Lower leg skin (tissue), 3 donors: ENCODE measurements at regions not wholly inside any gene's neighbourhood (a gene's known extent, or its start where the extent isn't known, plus 50 kb on each side); places are given as distances from the start of the nearest gene placed in this dataset.

Experiments used
- POLR2A ChIP-seq, 2 donors: fragments of 450-650 bp; IDR thresholded peaks; one replicate each; pipeline ENCODE4 v1.6.1; 2016 to 2017; ENCODE audit warnings: antibody characterized with exemption in 2 of 2, mild to moderate bottlenecking in 1 of 2, moderate library complexity in 1 of 2
- TF ChIP-seq, protein P1 (sequence below), 3 donors: fragments of 450-650 bp; IDR thresholded peaks; one replicate each; pipeline ENCODE4 v1.5.1; 2016; ENCODE audit warnings: antibody characterized with exemption in 3 of 3, mild to moderate bottlenecking in 3 of 3, moderate library complexity in 2 of 3

DNA sequence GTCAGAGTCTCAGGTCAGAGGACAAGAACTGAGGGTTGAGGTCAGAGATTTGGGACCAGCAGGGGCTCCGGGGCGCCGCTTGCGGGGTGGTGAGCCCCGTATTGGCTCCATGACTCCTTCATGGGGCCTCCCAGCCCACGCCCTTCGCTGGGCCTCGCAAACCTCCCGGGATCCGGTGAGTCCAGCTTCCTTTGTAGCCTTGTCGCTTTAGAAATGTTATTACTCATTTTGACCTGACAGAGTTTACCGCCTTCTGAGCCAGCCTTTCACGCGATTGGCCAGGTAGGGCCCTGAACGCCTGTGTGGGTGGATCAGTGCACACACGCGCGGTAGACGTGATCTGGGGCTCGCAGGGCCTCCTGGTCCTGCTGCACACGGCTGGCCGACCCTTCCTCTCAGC lies 181.1 kb downstream of the ERMARD start:
- TF ChIP-seq, protein P1, sequence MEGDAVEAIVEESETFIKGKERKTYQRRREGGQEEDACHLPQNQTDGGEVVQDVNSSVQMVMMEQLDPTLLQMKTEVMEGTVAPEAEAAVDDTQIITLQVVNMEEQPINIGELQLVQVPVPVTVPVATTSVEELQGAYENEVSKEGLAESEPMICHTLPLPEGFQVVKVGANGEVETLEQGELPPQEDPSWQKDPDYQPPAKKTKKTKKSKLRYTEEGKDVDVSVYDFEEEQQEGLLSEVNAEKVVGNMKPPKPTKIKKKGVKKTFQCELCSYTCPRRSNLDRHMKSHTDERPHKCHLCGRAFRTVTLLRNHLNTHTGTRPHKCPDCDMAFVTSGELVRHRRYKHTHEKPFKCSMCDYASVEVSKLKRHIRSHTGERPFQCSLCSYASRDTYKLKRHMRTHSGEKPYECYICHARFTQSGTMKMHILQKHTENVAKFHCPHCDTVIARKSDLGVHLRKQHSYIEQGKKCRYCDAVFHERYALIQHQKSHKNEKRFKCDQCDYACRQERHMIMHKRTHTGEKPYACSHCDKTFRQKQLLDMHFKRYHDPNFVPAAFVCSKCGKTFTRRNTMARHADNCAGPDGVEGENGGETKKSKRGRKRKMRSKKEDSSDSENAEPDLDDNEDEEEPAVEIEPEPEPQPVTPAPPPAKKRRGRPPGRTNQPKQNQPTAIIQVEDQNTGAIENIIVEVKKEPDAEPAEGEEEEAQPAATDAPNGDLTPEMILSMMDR (IDR thresholded peaks at IDR 0.05) = no peak
- no peak for TF ChIP-seq POLR2A (IDR thresholded peaks at IDR 0.05)
